Trophoblast cell (in vitro differentiated cells and primary cell): ENCODE measurements at regions not wholly inside any gene's neighbourhood (a gene's known extent, or its start where the extent isn't known, plus 50 kb on each side); places are given as distances from the start of the nearest gene placed in this dataset.

Experiments
- DNase-seq, 2 donors: peaks; one replicate each; pipeline ENCODE4 v3.0.0-alpha.2; 2016
- H2AFZ ChIP-seq: 2 replicates; pipeline ENCODE4 v1.6.1; 2013; ENCODE audit warnings: low read length, moderate library complexity, mild to moderate bottlenecking; ENCODE audit not compliant: insufficient read depth, poor library complexity
- H2AK5ac ChIP-seq: 2 replicates; pipeline ENCODE4 v1.6.1; 2013; ENCODE audit warnings: mild to moderate bottlenecking, low read length
- H2BK120ac ChIP-seq: 2 replicates; pipeline ENCODE4 v1.6.1; 2013; ENCODE audit warnings: low read length, mild to moderate bottlenecking, moderate library complexity; ENCODE audit not compliant: insufficient read depth, poor library complexity
- H2BK12ac ChIP-seq: 2 replicates; pipeline ENCODE4 v1.6.1; 2013; ENCODE audit warnings: mild to moderate bottlenecking, low read length, moderate library complexity
- H2BK5ac ChIP-seq: 2 replicates; pipeline ENCODE4 v1.6.1; 2013; ENCODE audit warnings: low read length, low read depth, moderate library complexity, mild to moderate bottlenecking; ENCODE audit not compliant: poor library complexity
- H3K14ac ChIP-seq: 2 replicates; pipeline ENCODE4 v1.6.1; 2013; ENCODE audit warnings: mild to moderate bottlenecking, low read length
- H3K18ac ChIP-seq: 2 replicates; pipeline ENCODE4 v1.6.1; 2013; ENCODE audit warnings: mild to moderate bottlenecking, low read length
- H3K23ac ChIP-seq: 2 replicates; pipeline ENCODE4 v1.6.1; 2013; ENCODE audit warnings: low read length
- H3K27ac ChIP-seq: 2 replicates; pipeline ENCODE4 v1.5.1; 2013; ENCODE audit warnings: low read depth, mild to moderate bottlenecking, inconsistent platforms, low read length, moderate library complexity
- H3K27me3 ChIP-seq: 2 replicates; pipeline ENCODE4 v1.6.1; 2013; ENCODE audit warnings: inconsistent platforms, mild to moderate bottlenecking, low read length, moderate library complexity; ENCODE audit not compliant: insufficient read depth
- H3K36me3 ChIP-seq, 2 experiments: 1 replicate in 1 of 2; 2 replicates in 1 of 2; pipeline ENCODE4 v1.6.1; 2013; ENCODE audit warnings: low read length in 2 of 2, mild to moderate bottlenecking in 2 of 2, moderate library complexity in 1 of 2; ENCODE audit not compliant: insufficient read depth in 2 of 2, control insufficient read depth in 1 of 2
- H3K4ac ChIP-seq: 2 replicates; pipeline ENCODE4 v1.6.1; 2013; ENCODE audit warnings: low read depth, mild to moderate bottlenecking, low read length, moderate library complexity
- H3K4me1 ChIP-seq, 2 experiments: 1 replicate in 1 of 2; 2 replicates in 1 of 2; pipeline ENCODE4 v1.6.1; 2013; ENCODE audit warnings: low read length in 2 of 2, mild to moderate bottlenecking in 2 of 2, moderate library complexity in 1 of 2; ENCODE audit not compliant: insufficient read depth in 2 of 2, control insufficient read depth in 1 of 2
- H3K4me2 ChIP-seq: 2 replicates; pipeline ENCODE4 v1.6.1; 2013; ENCODE audit warnings: inconsistent platforms, mild to moderate bottlenecking, low read length, moderate library complexity
- H3K4me3 ChIP-seq: 2 replicates; pipeline ENCODE4 v1.5.1; 2013; ENCODE audit warnings: mild to moderate bottlenecking, low read depth, low read length, inconsistent platforms
- H3K79me1 ChIP-seq: one replicate; pipeline ENCODE4 v1.6.1; 2013; ENCODE audit warnings: low read length
- H3K79me2 ChIP-seq: 2 replicates; pipeline ENCODE4 v1.6.1; 2013; ENCODE audit warnings: low read length, mild to moderate bottlenecking; ENCODE audit not compliant: control insufficient read depth, insufficient read depth, poor library complexity
- H3K9ac ChIP-seq: 2 replicates; pipeline ENCODE4 v1.6.1; 2013; ENCODE audit warnings: mild to moderate bottlenecking, low read length
- H3K9me3 ChIP-seq: 2 replicates; pipeline ENCODE4 v1.6.1; 2013; ENCODE audit warnings: low read depth, mild to moderate bottlenecking, control low read depth, inconsistent platforms, low read length; ENCODE audit not compliant: insufficient read depth
- H4K12ac ChIP-seq: 2 replicates; pipeline ENCODE4 v1.6.1; 2013; ENCODE audit warnings: low read depth, mild to moderate bottlenecking, low read length, moderate library complexity
- H4K8ac ChIP-seq: 2 replicates; pipeline ENCODE4 v1.6.1; 2013; ENCODE audit warnings: low read depth, mild to moderate bottlenecking, low read length, moderate library complexity
- H4K91ac ChIP-seq: one replicate; pipeline ENCODE4 v1.6.1; 2013; ENCODE audit warnings: low read depth, mild to moderate bottlenecking, low read length, moderate library complexity
- WGBS: extraction: QIAGEN DNeasy Blood & Tissue Kit; methylation state at CpG from one replicate; pipeline ENCODE4 v1.1.7; 2013; ENCODE audit warnings: missing lambda C conversion rate; ENCODE audit not compliant: insufficient read length, insufficient coverage; ENCODE audit errors: extremely low coverage; 5-methylcytosine and 5-hydroxymethylcytosine counted together

DNA sequence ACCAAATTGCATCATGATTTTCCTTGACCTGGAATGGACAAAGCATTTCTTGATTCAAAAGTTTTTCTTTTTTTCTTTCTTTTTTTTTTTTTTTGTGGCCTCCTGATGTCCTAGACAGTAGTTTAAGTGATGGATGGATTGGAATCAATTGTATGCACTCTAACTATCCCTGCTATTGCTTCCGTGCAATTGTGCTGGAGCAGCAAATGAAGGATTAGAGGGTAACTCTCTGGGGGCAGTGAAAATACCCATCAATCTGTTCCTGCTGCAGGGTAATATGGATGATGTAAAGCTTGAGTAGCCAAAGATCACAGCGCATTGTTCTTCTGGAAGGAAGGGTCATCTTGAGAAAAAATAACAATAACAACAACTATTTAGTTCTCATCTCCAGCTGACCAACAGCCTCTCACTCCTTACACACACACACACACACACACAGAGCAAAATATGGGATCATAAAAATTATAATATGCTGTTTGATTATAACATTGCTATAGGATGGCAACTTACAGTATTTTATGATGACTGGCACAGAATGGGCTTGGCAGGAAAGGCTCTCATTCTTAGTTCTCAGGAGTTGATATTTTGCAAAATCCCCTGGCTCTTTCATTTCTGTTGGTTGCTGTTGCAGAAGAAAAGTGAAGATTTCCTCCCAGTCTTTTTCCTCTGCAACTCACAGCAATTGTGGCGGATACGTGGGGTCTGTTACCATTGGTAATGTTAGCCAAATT lies 160.9 kb upstream of the DMAC1 start:
- H3K36me3 ChIP-seq: no peaks in the 10 kb centered on the region
- no peak overlapping the region for H4K12ac ChIP-seq
- H3K79me2 ChIP-seq: no peaks in the 10 kb centered on the region
- no peak overlapping the region for H2BK120ac ChIP-seq
- no peak overlapping the region for H3K14ac ChIP-seq
- no CpG with 5 or more reads among the region's 4 CpGs for WGBS
- DNase-seq: no peak
- no peaks in the 10 kb centered on the region for H3K79me1 ChIP-seq
- H2AFZ ChIP-seq: no peak overlapping the region
- no peak overlapping the region for H2AK5ac ChIP-seq
- H2BK5ac ChIP-seq: no peak overlapping the region
- no peak overlapping the region for H3K18ac ChIP-seq
- H4K8ac ChIP-seq: no peak overlapping the region
- H3K23ac ChIP-seq: no peak overlapping the region
- no peaks in the 10 kb centered on the region for H3K4me1 ChIP-seq
- H3K4me3 ChIP-seq: no peak overlapping the region
- H3K9ac ChIP-seq: no peak overlapping the region
- no peaks in the 10 kb centered on the region for H3K27me3 ChIP-seq
- no peak overlapping the region for H3K4me2 ChIP-seq
- H3K27ac ChIP-seq: no peak overlapping the region
- no peak overlapping the region for H3K4ac ChIP-seq
- H4K91ac ChIP-seq: no peak overlapping the region
- H3K9me3 ChIP-seq: no peaks in the 10 kb centered on the region
- no peak overlapping the region for H2BK12ac ChIP-seq

DNA sequence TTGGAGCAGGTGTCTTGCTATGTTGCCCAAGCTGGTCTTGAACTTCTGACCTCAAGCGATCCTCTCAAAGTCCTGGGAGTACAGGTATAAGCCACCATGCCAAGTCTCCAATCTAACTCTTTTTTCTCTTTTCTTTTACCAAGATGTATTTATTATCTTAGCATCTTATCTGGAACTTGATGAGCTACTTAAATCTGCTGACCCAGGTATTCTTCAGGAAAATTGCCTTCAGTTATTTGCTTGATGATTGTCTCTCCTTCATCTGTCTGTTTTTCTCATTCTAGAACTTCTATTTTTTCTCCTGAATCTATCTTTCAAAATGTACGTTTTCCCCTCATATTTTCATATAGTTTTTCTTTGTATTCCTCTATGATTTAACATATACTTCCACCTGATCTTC lies 158.2 kb upstream of the DMAC1 start:
- no CpG with 5 or more reads among the region's 2 CpGs for WGBS
- no peak overlapping the region for H3K4ac ChIP-seq
- no peak overlapping the region for H3K23ac ChIP-seq
- H2AK5ac ChIP-seq: no peak overlapping the region
- H3K27me3 ChIP-seq: no peaks in the 10 kb centered on the region
- H3K9ac ChIP-seq: no peak overlapping the region
- H2BK120ac ChIP-seq: no peak overlapping the region
- no peak overlapping the region for H2AFZ ChIP-seq
- DNase-seq: no peak
- H3K27ac ChIP-seq: no peak overlapping the region
- no peaks in the 10 kb centered on the region for H3K79me2 ChIP-seq
- no peaks in the 10 kb centered on the region for H3K9me3 ChIP-seq
- no peak overlapping the region for H2BK5ac ChIP-seq
- no peaks in the 10 kb centered on the region for H3K36me3 ChIP-seq
- no peak overlapping the region for H3K14ac ChIP-seq
- no peak overlapping the region for H3K4me2 ChIP-seq
- H2BK12ac ChIP-seq: no peak overlapping the region
- H4K12ac ChIP-seq: no peak overlapping the region
- H3K4me3 ChIP-seq: no peak overlapping the region
- no peak overlapping the region for H4K91ac ChIP-seq
- peaks cover 0 to under 1% of the 10 kb centered on the region in 2 experiments for H3K4me1 ChIP-seq
- no peak overlapping the region for H3K18ac ChIP-seq
- H3K79me1 ChIP-seq: no peaks in the 10 kb centered on the region
- no peak overlapping the region for H4K8ac ChIP-seq

DNA sequence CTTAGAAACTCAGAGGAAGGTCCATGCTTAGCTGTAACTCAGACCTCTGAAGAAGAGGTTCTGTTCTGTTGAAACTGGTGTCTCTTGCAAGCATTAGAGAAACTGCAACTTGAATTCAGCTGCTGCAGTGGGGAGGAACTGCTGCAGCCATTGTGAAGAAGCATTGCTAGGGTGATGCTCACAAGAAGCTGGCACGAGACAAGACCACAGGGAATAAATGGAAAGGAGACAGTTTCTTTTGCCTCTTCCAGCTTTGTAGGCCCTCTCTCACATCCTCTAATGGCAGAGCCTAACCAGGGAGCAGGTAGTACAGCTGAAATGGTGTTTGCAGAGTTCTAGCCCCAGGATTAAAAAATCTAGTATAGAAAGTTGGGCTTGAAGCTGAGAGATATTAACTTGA lies 148.0 kb upstream of the DMAC1 start:
- H3K4me1 ChIP-seq: no peaks in the 10 kb centered on the region
- no peak overlapping the region for H2BK5ac ChIP-seq
- no peaks in the 10 kb centered on the region for H3K27me3 ChIP-seq
- H2BK120ac ChIP-seq: no peak overlapping the region
- no peaks in the 10 kb centered on the region for H3K36me3 ChIP-seq
- no peak overlapping the region for H3K23ac ChIP-seq
- no peak overlapping the region for H4K12ac ChIP-seq
- DNase-seq: no peak
- no peak overlapping the region for H3K27ac ChIP-seq
- H3K79me2 ChIP-seq: no peaks in the 10 kb centered on the region
- H2AFZ ChIP-seq: no peak overlapping the region
- H3K4me2 ChIP-seq: no peak overlapping the region
- no peak overlapping the region for H3K18ac ChIP-seq
- no peak overlapping the region for H3K9ac ChIP-seq
- no peak overlapping the region for H4K91ac ChIP-seq
- no peak overlapping the region for H3K4me3 ChIP-seq
- no peak overlapping the region for H2BK12ac ChIP-seq
- H4K8ac ChIP-seq: no peak overlapping the region
- no CpG with 5 or more reads among the region's 1 CpG for WGBS
- H3K9me3 ChIP-seq: no peaks in the 10 kb centered on the region
- H3K14ac ChIP-seq: no peak overlapping the region
- no peak overlapping the region for H3K4ac ChIP-seq
- no peaks in the 10 kb centered on the region for H3K79me1 ChIP-seq
- no peak overlapping the region for H2AK5ac ChIP-seq

DNA sequence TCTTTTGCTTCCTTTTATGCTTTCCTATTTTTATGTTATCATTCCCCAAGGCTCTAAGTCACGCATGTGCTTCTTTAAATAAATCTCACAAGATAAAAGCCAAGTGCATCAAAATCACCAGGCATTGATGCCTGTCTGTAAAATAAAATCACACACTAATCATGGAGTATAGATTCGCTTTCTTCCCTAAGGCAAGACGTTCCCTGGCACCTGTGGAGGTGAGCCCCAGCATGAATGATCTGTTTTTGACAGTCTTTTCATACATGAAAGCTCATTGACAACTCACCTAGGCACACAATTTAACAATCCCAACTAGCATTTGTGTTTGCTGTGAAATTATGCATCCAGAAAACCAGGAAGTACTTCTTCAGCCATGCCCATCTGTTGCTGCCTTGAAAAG lies 146.9 kb upstream of the DMAC1 start:
- Histone ChIP-seq H3K36me3 (no peaks in the 10 kb centered on the region), H3K9ac (no peak overlapping the region), H4K91ac (no peak overlapping the region), H3K18ac (no peak overlapping the region), H3K9me3 (no peaks in the 10 kb centered on the region), H4K12ac (no peak overlapping the region), H2BK5ac (no peak overlapping the region), H3K27ac (no peak overlapping the region), H4K8ac (no peak overlapping the region), H3K79me2 (no peaks in the 10 kb centered on the region), H3K4me1 (no peaks in the 10 kb centered on the region), H3K4me2 (no peak overlapping the region), H3K14ac (no peak overlapping the region), H2BK12ac (no peak overlapping the region), H2AK5ac (no peak overlapping the region), H2BK120ac (no peak overlapping the region), H3K23ac (no peak overlapping the region), H3K4ac (no peak overlapping the region), H3K27me3 (no peaks in the 10 kb centered on the region), H3K4me3 (no peak overlapping the region), H3K79me1 (no peaks in the 10 kb centered on the region), H2AFZ (no peak overlapping the region)
- no peak for DNase-seq
- no CpG with 5 or more reads among the region's 3 CpGs for WGBS
